Subcutaneous abdominal adipose tissue (tissue), 5 donors: ENCODE measurements at regions not wholly inside any gene's neighbourhood (a gene's known extent, or its start where the extent isn't known, plus 50 kb on each side); places are given as distances from the start of the nearest gene placed in this dataset.

ENCODE experiments used
- H3K27ac ChIP-seq: one replicate; pipeline ENCODE4 v1.7.0; 2013; ENCODE audit warnings: low read depth, mild to moderate bottlenecking, inconsistent platforms, low read length, moderate library complexity
- H3K27me3 ChIP-seq, 5 donors: one replicate each; pipeline ENCODE4 v1.7.0; 2013; ENCODE audit warnings: low read length in 5 of 5, inconsistent platforms in 1 of 5; ENCODE audit not compliant: control insufficient read depth in 5 of 5, insufficient read depth in 4 of 5
- H3K36me3 ChIP-seq, 5 donors: one replicate each; pipeline ENCODE4 v1.7.0; 2013; ENCODE audit warnings: low read length in 5 of 5; ENCODE audit not compliant: control insufficient read depth in 5 of 5, insufficient read depth in 5 of 5
- H3K4me1 ChIP-seq, 5 donors: one replicate each; pipeline ENCODE4 v1.7.0; 2013; ENCODE audit warnings: low read length in 5 of 5, mild to moderate bottlenecking in 3 of 5, moderate library complexity in 1 of 5; ENCODE audit not compliant: control insufficient read depth in 5 of 5, insufficient read depth in 5 of 5
- H3K4me3 ChIP-seq, 5 donors: one replicate each; pipeline ENCODE4 v1.7.0; 2013; ENCODE audit warnings: low read length in 5 of 5, low read depth in 1 of 5
- H3K9ac ChIP-seq, 5 donors: one replicate each; pipeline ENCODE4 v1.7.0; 2013; ENCODE audit warnings: low read length in 5 of 5, mild to moderate bottlenecking in 4 of 5, moderate library complexity in 3 of 5
- H3K9me3 ChIP-seq, 5 donors: one replicate each; pipeline ENCODE4 v1.7.0; 2013; ENCODE audit warnings: low read length in 5 of 5; ENCODE audit not compliant: control insufficient read depth in 5 of 5
- donor health status: healthy.
- donor health status: healthy.
- donor health status: healthy.
- donor health status: healthy.
- donor health status: healthy.

GRCh38 chr10:128393546-128393945 lies 267.3 kb upstream of the MKI67 start:
- Histone ChIP-seq H3K4me3 (no peak overlapping the region), H3K9me3 (no peaks in the 10 kb centered on the region), H3K27me3 (peaks cover 0 to 3% (median 2%) of the 10 kb centered on the region in 5 donors), H3K4me1 (no peaks in the 10 kb centered on the region), H3K36me3 (no peaks in the 10 kb centered on the region), H3K27ac (no peak overlapping the region), H3K9ac (no peak overlapping the region)

- H3K4me3 ChIP-seq = no peak overlapping the region
- no peak overlapping the region for H3K9ac ChIP-seq
- peaks cover 5 to 16% (median 12%) of the 10 kb centered on the region in 5 donors for H3K9me3 ChIP-seq
- H3K36me3 ChIP-seq = no peaks in the 10 kb centered on the region
- no peaks in the 10 kb centered on the region for H3K4me1 ChIP-seq
- H3K27me3 ChIP-seq = peaks cover 0 to 6% (median 0%) of the 10 kb centered on the region in 5 donors
- H3K27ac ChIP-seq = no peak overlapping the region
These were observed 271.9 kb upstream of the MKI67 start for GRCh38 chr10:128398118-128398517.

DNA sequence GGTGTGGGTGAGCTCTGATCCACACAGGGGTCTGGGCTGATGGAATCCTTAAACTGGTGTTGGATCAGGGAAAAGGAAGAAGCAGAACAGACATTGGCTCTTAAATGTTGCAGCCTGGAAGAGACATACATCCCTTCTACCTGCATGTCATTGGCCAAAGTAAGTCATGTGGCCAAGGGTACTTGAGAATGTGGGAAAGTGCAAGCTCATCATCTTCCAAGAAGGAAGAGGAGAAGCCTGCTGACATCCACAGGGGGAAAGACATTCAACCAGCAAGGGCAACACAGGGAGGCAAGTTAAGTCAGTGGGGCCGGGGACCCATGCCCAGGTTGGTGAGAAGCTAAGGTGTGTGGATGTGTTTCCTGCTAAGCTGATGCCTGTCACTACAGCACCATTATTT lies 272.8 kb upstream of the MKI67 start:
- Histone ChIP-seq H3K27ac (no peak overlapping the region), H3K9ac (no peak overlapping the region), H3K9me3 (peaks cover 5 to 16% (median 12%) of the 10 kb centered on the region in 5 donors), H3K4me3 (no peak overlapping the region), H3K36me3 (no peaks in the 10 kb centered on the region), H3K4me1 (no peaks in the 10 kb centered on the region), H3K27me3 (peaks cover 0 to 6% (median 0%) of the 10 kb centered on the region in 5 donors)

- no peak overlapping the region for H3K27ac ChIP-seq
- H3K9me3 ChIP-seq = peaks cover 5 to 16% (median 12%) of the 10 kb centered on the region in 5 donors
- no peak overlapping the region for H3K9ac ChIP-seq
- no peak overlapping the region for H3K4me3 ChIP-seq
- H3K36me3 ChIP-seq = no peaks in the 10 kb centered on the region
- peaks cover 0 to 6% (median 0%) of the 10 kb centered on the region in 5 donors for H3K27me3 ChIP-seq
- H3K4me1 ChIP-seq = no peaks in the 10 kb centered on the region
These were observed 274.3 kb upstream of the MKI67 start for GRCh38 chr10:128400564-128400963.

DNA sequence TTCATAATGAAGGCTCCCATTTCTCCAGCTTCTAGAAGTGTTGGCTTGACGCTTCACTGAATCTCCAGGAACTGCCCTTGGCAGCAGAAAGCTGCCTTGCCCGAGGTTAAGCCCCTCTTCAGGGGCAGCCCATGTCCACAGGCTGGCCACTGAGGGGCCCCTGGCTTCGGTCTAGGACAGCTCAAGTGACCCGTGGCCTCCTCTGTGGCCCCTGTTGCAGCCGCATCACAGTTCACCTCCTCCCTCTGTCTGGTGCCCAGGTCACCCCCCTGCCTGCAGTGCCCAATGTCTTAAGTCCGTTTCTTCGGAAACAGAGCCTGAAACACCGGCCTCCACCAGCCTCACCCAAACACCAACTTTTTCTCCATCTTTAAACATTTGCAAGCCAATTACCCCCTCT lies 279.2 kb upstream of the MKI67 start:
- Histone ChIP-seq H3K4me1 (no peaks in the 10 kb centered on the region), H3K27me3 (peaks cover 0 to 3% (median 0%) of the 10 kb centered on the region in 5 donors), H3K9me3 (peaks cover 8 to 18% (median 12%) of the 10 kb centered on the region in 5 donors), H3K9ac (no peak overlapping the region), H3K27ac (no peak overlapping the region), H3K36me3 (no peaks in the 10 kb centered on the region), H3K4me3 (no peak overlapping the region)

DNA sequence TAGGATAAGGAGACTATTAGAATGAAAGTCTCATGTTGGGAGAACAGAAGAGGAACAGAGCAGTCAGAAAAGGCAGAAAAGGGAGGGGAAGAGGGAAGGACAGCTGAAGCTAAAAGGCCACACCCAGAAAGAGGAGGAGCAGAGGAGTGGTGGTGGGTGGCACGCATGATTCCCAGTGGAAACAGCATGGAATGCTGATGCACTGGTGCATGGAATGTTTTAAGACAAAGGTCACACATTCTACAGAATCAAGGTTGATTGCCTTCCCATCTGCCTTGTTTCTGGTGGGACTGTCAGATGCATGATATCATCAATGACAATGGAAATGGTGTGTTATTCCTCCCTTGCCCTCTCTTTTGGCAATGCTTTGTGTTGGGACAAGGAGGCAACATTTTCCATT lies 285.4 kb upstream of the MKI67 start:
- H3K9me3 ChIP-seq = peaks cover 0 to 5% (median 3%) of the 10 kb centered on the region in 5 donors

DNA sequence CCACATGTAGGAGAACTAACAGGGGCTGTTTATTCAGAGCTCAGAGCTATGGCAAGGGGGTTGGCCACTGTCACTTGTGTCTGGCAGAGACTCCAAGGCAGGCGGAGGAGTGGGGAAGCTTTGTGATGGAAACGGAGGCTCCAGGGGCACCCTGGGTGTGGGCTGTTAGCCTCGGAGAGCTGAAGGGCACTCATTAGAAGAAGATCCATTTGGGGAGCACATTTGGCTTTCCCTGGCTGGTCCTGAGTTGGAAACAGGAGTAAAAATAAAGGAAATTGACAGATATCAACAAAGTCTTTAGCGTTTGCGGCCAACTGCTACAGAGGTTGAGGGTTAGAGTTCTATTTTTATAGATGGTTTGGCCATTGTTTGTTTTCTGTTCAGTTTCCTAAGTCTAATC lies 288.3 kb upstream of the MKI67 start:
- H3K27me3 ChIP-seq = peaks cover 0 to 9% (median 3%) of the 10 kb centered on the region in 5 donors
- no peaks in the 10 kb centered on the region for H3K36me3 ChIP-seq
- H3K9me3 ChIP-seq = peaks cover 0 to 4% (median 0%) of the 10 kb centered on the region in 5 donors
- no peak overlapping the region for H3K4me3 ChIP-seq
- no peaks in the 10 kb centered on the region for H3K4me1 ChIP-seq
- no peak overlapping the region for H3K9ac ChIP-seq
- H3K27ac ChIP-seq = no peak overlapping the region

More for the DNA sequence above, 285.4 kb upstream of the MKI67 start:
- Histone ChIP-seq H3K4me3 (no peak overlapping the region), H3K27me3 (peaks cover 0 to 3% (median 0%) of the 10 kb centered on the region in 5 donors), H3K36me3 (no peaks in the 10 kb centered on the region), H3K27ac (no peak overlapping the region), H3K4me1 (no peaks in the 10 kb centered on the region), H3K9ac (no peak overlapping the region)

- H3K9ac ChIP-seq = no peak overlapping the region
- peaks cover 0 to 9% (median 3%) of the 10 kb centered on the region in 5 donors for H3K27me3 ChIP-seq
- peaks cover 0 to 4% (median 0%) of the 10 kb centered on the region in 5 donors for H3K9me3 ChIP-seq
- no peaks in the 10 kb centered on the region for H3K36me3 ChIP-seq
- H3K4me3 ChIP-seq = no peak overlapping the region
- no peaks in the 10 kb centered on the region for H3K4me1 ChIP-seq
- no peak overlapping the region for H3K27ac ChIP-seq
These were observed 290.0 kb upstream of the MKI67 start for GRCh38 chr10:128416231-128416630.

- Histone ChIP-seq H3K36me3 (no peaks in the 10 kb centered on the region), H3K9ac (no peak overlapping the region), H3K27ac (no peak overlapping the region), H3K4me1 (no peaks in the 10 kb centered on the region), H3K9me3 (no peaks in the 10 kb centered on the region), H3K4me3 (no peak overlapping the region), H3K27me3 (peaks cover 0 to 11% (median 3%) of the 10 kb centered on the region in 5 donors)
These were observed 291.6 kb upstream of the MKI67 start for GRCh38 chr10:128417826-128418225.

DNA sequence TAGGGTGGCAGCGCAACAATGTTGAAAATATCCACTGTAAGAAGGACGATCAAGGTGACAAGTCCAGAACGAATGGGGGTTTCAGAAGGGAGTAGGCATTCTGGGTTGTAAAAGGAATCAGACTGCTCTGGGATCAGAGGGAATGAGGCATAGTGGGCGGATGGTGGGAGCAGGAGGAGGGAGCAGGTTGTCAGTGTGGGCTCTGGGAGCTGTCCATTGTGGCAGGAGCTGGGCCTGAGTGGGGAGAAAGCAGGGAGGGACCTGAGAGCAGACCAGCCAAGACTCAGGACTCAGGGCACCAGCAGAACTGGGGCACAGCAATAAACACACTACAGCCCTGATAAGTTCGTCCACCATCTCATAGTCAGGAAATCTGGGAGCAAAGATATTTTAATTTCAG lies 292.6 kb upstream of the MKI67 start:
- Histone ChIP-seq H3K9ac (no peak overlapping the region), H3K9me3 (no peaks in the 10 kb centered on the region), H3K4me1 (no peaks in the 10 kb centered on the region), H3K27me3 (peaks cover 0 to 11% (median 3%) of the 10 kb centered on the region in 5 donors), H3K36me3 (no peaks in the 10 kb centered on the region), H3K4me3 (no peak overlapping the region), H3K27ac (no peak overlapping the region)
